Mesenchymal stem cell (in vitro differentiated cells and primary cell): ENCODE measurements at regions not wholly inside any gene's neighbourhood (a gene's known extent, or its start where the extent isn't known, plus 50 kb on each side); places are given as distances from the start of the nearest gene placed in this dataset.

Experiments
- DNase-seq: peaks from one replicate; pipeline ENCODE4 v3.0.0-alpha.2; 2013
- H2AFZ ChIP-seq: one replicate; pipeline ENCODE4 v1.6.1; 2013; ENCODE audit warnings: low read depth, mild to moderate bottlenecking, control low read depth, inconsistent platforms, low read length, moderate library complexity
- H2AK5ac ChIP-seq: 2 replicates; pipeline ENCODE4 v1.6.1; 2013; ENCODE audit warnings: low read length, moderate library complexity, mild to moderate bottlenecking, inconsistent platforms; ENCODE audit not compliant: severe bottlenecking
- H2BK120ac ChIP-seq: one replicate; pipeline ENCODE4 v1.6.1; 2013; ENCODE audit warnings: low read depth, mild to moderate bottlenecking, inconsistent platforms, low read length, moderate library complexity
- H2BK12ac ChIP-seq, 2 experiments: one replicate each; pipeline ENCODE4 v1.6.1; 2013; ENCODE audit warnings: inconsistent platforms in 2 of 2, low read length in 2 of 2, mild to moderate bottlenecking in 2 of 2, moderate library complexity in 2 of 2, control low read depth in 1 of 2
- H2BK15ac ChIP-seq: one replicate; pipeline ENCODE4 v1.6.1; 2013; ENCODE audit warnings: mild to moderate bottlenecking, low read depth, inconsistent platforms; ENCODE audit not compliant: poor library complexity, severe bottlenecking
- H2BK5ac ChIP-seq: 2 replicates; pipeline ENCODE4 v1.6.1; 2013; ENCODE audit warnings: low read depth, mild to moderate bottlenecking, low read length, control low read depth, inconsistent platforms; ENCODE audit not compliant: poor library complexity, severe bottlenecking
- H3K14ac ChIP-seq, 2 experiments: one replicate each; pipeline ENCODE4 v1.6.1; 2013; ENCODE audit warnings: inconsistent platforms in 2 of 2, low read length in 2 of 2, control low read depth in 1 of 2, mild to moderate bottlenecking in 1 of 2, moderate library complexity in 1 of 2
- H3K18ac ChIP-seq, 2 experiments: one replicate each; pipeline ENCODE4 v1.6.1; 2013; ENCODE audit warnings: inconsistent platforms in 2 of 2, low read length in 2 of 2, control low read depth in 1 of 2, low read depth in 1 of 2, mild to moderate bottlenecking in 1 of 2
- H3K23ac ChIP-seq, 2 experiments: one replicate each; pipeline ENCODE4 v1.6.1; 2013; ENCODE audit warnings: inconsistent platforms in 2 of 2, low read length in 2 of 2, mild to moderate bottlenecking in 2 of 2, moderate library complexity in 2 of 2, control low read depth in 1 of 2
- H3K27ac ChIP-seq: 2 replicates; pipeline ENCODE4 v1.5.1; 2013; ENCODE audit warnings: mild to moderate bottlenecking, moderate library complexity, low read length, control low read depth, inconsistent platforms; ENCODE audit not compliant: poor library complexity, severe bottlenecking
- H3K27me3 ChIP-seq, 2 experiments: 2 replicates each; pipeline versions ENCODE4 v1.6.1 to v1.7.0; 2013; ENCODE audit warnings: low read length in 2 of 2, mild to moderate bottlenecking in 2 of 2, moderate library complexity in 2 of 2, control low read depth in 1 of 2, inconsistent platforms in 1 of 2; ENCODE audit not compliant: control insufficient read depth in 1 of 2, insufficient read depth in 1 of 2
- H3K36me3 ChIP-seq, 2 experiments: 2 replicates each; pipeline versions ENCODE4 v1.6.1 to v1.7.0; 2013; ENCODE audit warnings: low read length in 2 of 2, control low read depth in 1 of 2, inconsistent platforms in 1 of 2, low read depth in 1 of 2, mild to moderate bottlenecking in 1 of 2; ENCODE audit not compliant: insufficient read depth in 2 of 2, control insufficient read depth in 1 of 2
- H3K4ac ChIP-seq, 2 experiments: one replicate each; pipeline ENCODE4 v1.6.1; 2013; ENCODE audit warnings: inconsistent platforms in 2 of 2, low read length in 2 of 2, mild to moderate bottlenecking in 2 of 2, moderate library complexity in 2 of 2, control low read depth in 1 of 2, low read depth in 1 of 2
- H3K4me1 ChIP-seq: 2 replicates; pipeline ENCODE4 v1.6.1; 2013; ENCODE audit warnings: low read depth, low read length, control low read depth; ENCODE audit not compliant: control insufficient read depth, insufficient read depth
- H3K4me2 ChIP-seq: 2 replicates; pipeline ENCODE4 v1.6.1; 2013; ENCODE audit warnings: low read length, mild to moderate bottlenecking, inconsistent platforms; ENCODE audit not compliant: poor library complexity, severe bottlenecking
- H3K4me3 ChIP-seq, 2 experiments: 2 replicates each; pipeline versions ENCODE4 v1.5.1 to v1.7.0; 2013; ENCODE audit warnings: low read length in 2 of 2, mild to moderate bottlenecking in 2 of 2, control low read depth in 1 of 2, low read depth in 1 of 2; ENCODE audit not compliant: insufficient read depth in 1 of 2
- H3K79me1 ChIP-seq: replicated peaks from 2 replicates; pipeline ENCODE4 v1.6.1; 2013; ENCODE audit warnings: mild to moderate bottlenecking, control low read depth, low read length, inconsistent platforms; ENCODE audit not compliant: poor library complexity, severe bottlenecking
- H3K9ac ChIP-seq: 2 replicates; pipeline ENCODE4 v1.7.0; 2013; ENCODE audit warnings: mild to moderate bottlenecking, low read length, moderate library complexity
- H3K9me3 ChIP-seq: 2 replicates; pipeline ENCODE4 v1.7.0; 2013; ENCODE audit warnings: mild to moderate bottlenecking, low read length; ENCODE audit not compliant: control insufficient read depth
- H4K8ac ChIP-seq: one replicate; pipeline ENCODE4 v1.6.1; 2013; ENCODE audit warnings: inconsistent platforms, mild to moderate bottlenecking, low read length, moderate library complexity
- H4K91ac ChIP-seq: one replicate; pipeline ENCODE4 v1.6.1; 2013; ENCODE audit warnings: mild to moderate bottlenecking, low read length, inconsistent platforms
- WGBS: methylation state at CpG from one replicate; pipeline ENCODE4 v1.1.7; 2013; ENCODE audit warnings: mixed read lengths; 5-methylcytosine and 5-hydroxymethylcytosine counted together

GRCh38 chr6:135779213-135779612 lies 72.3 kb upstream of the PDE7B start:
- Histone ChIP-seq H2AK5ac (no peak overlapping the region), H2BK15ac (no peak overlapping the region), H3K4ac (no peak overlapping the region), H3K4me2 (no peak overlapping the region), H4K91ac (no peak overlapping the region), H2AFZ (no peak overlapping the region), H3K9ac (no peak overlapping the region), H3K27me3 (no peaks in the 10 kb centered on the region), H3K18ac (no peak overlapping the region), H2BK5ac (no peak overlapping the region), H3K36me3 (no peaks in the 10 kb centered on the region), H3K27ac (no peak overlapping the region), H3K14ac (no peak overlapping the region), H3K23ac (no peak overlapping the region), H3K4me1 (no peaks in the 10 kb centered on the region), H3K4me3 (no peak overlapping the region), H2BK12ac (no peak overlapping the region), H4K8ac (no peak overlapping the region), H2BK120ac (no peak overlapping the region), H3K79me1 (no peaks in the 10 kb centered on the region), H3K9me3 (no peaks in the 10 kb centered on the region)
- DNase-seq, result no peak
- 83% methylated on average over 1 of the region's 2 CpGs for WGBS

- Histone ChIP-seq H3K4ac (no peak overlapping the region), H2AFZ (no peak overlapping the region), H4K8ac (no peak overlapping the region), H3K14ac (no peak overlapping the region), H2BK5ac (no peak overlapping the region), H2AK5ac (no peak overlapping the region), H3K79me1 (no peaks in the 10 kb centered on the region), H3K4me1 (no peaks in the 10 kb centered on the region), H4K91ac (no peak overlapping the region), H3K4me2 (no peak overlapping the region), H2BK120ac (no peak overlapping the region), H3K36me3 (no peaks in the 10 kb centered on the region), H3K27ac (no peak overlapping the region), H2BK12ac (no peak overlapping the region), H3K23ac (no peak overlapping the region), H3K9me3 (no peaks in the 10 kb centered on the region), H3K27me3 (no peaks in the 10 kb centered on the region), H3K18ac (no peak overlapping the region), H2BK15ac (no peak overlapping the region), H3K9ac (no peak overlapping the region), H3K4me3 (no peak overlapping the region)
- 92% methylated on average over 1 of the region's 1 CpG for WGBS
- no peak for DNase-seq
Measured at GRCh38 chr6:135780326-135780725, 71.2 kb upstream of the PDE7B start.

- Histone ChIP-seq H3K4me1 (no peaks in the 10 kb centered on the region), H3K36me3 (no peaks in the 10 kb centered on the region), H3K4ac (no peak overlapping the region), H4K8ac (no peak overlapping the region), H3K27ac (no peak overlapping the region), H3K9ac (no peak overlapping the region), H3K14ac (no peak overlapping the region), H4K91ac (no peak overlapping the region), H3K23ac (no peak overlapping the region), H2BK120ac (no peak overlapping the region), H3K4me3 (no peak overlapping the region), H2BK12ac (no peak overlapping the region), H2BK5ac (no peak overlapping the region), H2AK5ac (no peak overlapping the region), H3K27me3 (no peaks in the 10 kb centered on the region), H3K79me1 (no peaks in the 10 kb centered on the region), H3K9me3 (no peaks in the 10 kb centered on the region), H2BK15ac (no peak overlapping the region), H2AFZ (no peak overlapping the region), H3K18ac (no peak overlapping the region), H3K4me2 (no peak overlapping the region)
- no peak for DNase-seq
- WGBS, result no CpG with 5 or more reads among the region's 2 CpGs
Measured at GRCh38 chr6:135782546-135782945, 69.0 kb upstream of the PDE7B start.

GRCh38 chr6:135784507-135784906 lies 67.0 kb upstream of the PDE7B start:
- Histone ChIP-seq H2BK5ac (no peak overlapping the region), H2BK120ac (no peak overlapping the region), H4K8ac (no peak overlapping the region), H2AK5ac (no peak overlapping the region), H3K9ac (no peak overlapping the region), H3K36me3 (no peaks in the 10 kb centered on the region), H3K4me3 (no peak overlapping the region), H3K9me3 (no peaks in the 10 kb centered on the region), H3K4me2 (no peak overlapping the region), H3K23ac (no peak overlapping the region), H4K91ac (no peak overlapping the region), H2AFZ (no peak overlapping the region), H3K27ac (no peak overlapping the region), H3K18ac (no peak overlapping the region), H3K14ac (no peak overlapping the region), H3K27me3 (no peaks in the 10 kb centered on the region), H3K4ac (no peak overlapping the region), H2BK12ac (no peak overlapping the region), H3K4me1 (no peaks in the 10 kb centered on the region), H2BK15ac (no peak overlapping the region), H3K79me1 (no peaks in the 10 kb centered on the region)
- WGBS, result 92% methylated on average over 2 of the region's 2 CpGs
- DNase-seq, result no peak
